Peyer's patch (tissue), 4 donors: ENCODE measurements at regions not wholly inside any gene's neighbourhood (a gene's known extent, or its start where the extent isn't known, plus 50 kb on each side); places are given as distances from the start of the nearest gene placed in this dataset.

Experiments
- DNase-seq, 3 donors: peaks; one replicate each; pipeline ENCODE4 v3.0.0-alpha.2; 2017 to 2019
- H3K27ac ChIP-seq, 4 donors: fragments of 200-600 bp; sonication (generic); one replicate each; pipeline ENCODE4 v1.5.1; 2016 to 2019
- H3K27me3 ChIP-seq, 2 donors: fragments of 200-600 bp; sonication (generic); one replicate each; pipeline ENCODE4 v1.5.1; 2019
- H3K36me3 ChIP-seq, 3 donors: fragments of 200-600 bp; sonication (generic); one replicate each; pipeline ENCODE4 v1.5.1; 2016 to 2019
- H3K4me1 ChIP-seq, 4 donors: fragments of 200-600 bp; sonication (generic); one replicate each; pipeline ENCODE4 v1.5.1; 2016 to 2019
- H3K4me3 ChIP-seq, 4 donors: fragments of 200-600 bp; sonication (generic); 1 replicate in 3 of 4; 2 replicates in 1 of 4; pipeline ENCODE4 v1.5.1; 2016 to 2019; ENCODE audit warnings: mild to moderate bottlenecking in 1 of 4
- H3K9me3 ChIP-seq, 4 donors: fragments of 200-600 bp; sonication (generic); one replicate each; pipeline ENCODE4 v1.5.1; 2016 to 2019; ENCODE audit warnings: mild to moderate bottlenecking in 1 of 4
- POLR2A ChIP-seq, 2 donors: fragments of 450-650 bp; IDR thresholded peaks; one replicate each; pipeline ENCODE4 v1.5.1; 2017; ENCODE audit warnings: antibody characterized with exemption in 2 of 2, mild to moderate bottlenecking in 2 of 2, moderate library complexity in 2 of 2
- TF ChIP-seq, protein P1 (sequence below), 6 experiments: fragments of 450-650 bp in 4 of 6; fragments of 200-600 bp in 2 of 6; sonication (generic) in 1 of 6; IDR thresholded peaks; one replicate each; pipeline ENCODE4 v1.5.1; 2017 to 2019; ENCODE audit warnings: antibody characterized with exemption in 6 of 6, mild to moderate bottlenecking in 3 of 6, moderate library complexity in 1 of 6

GRCh38 chrX:20756585-20756984 lies 489.9 kb upstream of the RPS6KA3 start:
- H3K27me3 ChIP-seq = no peaks in the 10 kb centered on the region
- H3K9me3 ChIP-seq = no peaks in the 10 kb centered on the region
- TF ChIP-seq, protein P1, sequence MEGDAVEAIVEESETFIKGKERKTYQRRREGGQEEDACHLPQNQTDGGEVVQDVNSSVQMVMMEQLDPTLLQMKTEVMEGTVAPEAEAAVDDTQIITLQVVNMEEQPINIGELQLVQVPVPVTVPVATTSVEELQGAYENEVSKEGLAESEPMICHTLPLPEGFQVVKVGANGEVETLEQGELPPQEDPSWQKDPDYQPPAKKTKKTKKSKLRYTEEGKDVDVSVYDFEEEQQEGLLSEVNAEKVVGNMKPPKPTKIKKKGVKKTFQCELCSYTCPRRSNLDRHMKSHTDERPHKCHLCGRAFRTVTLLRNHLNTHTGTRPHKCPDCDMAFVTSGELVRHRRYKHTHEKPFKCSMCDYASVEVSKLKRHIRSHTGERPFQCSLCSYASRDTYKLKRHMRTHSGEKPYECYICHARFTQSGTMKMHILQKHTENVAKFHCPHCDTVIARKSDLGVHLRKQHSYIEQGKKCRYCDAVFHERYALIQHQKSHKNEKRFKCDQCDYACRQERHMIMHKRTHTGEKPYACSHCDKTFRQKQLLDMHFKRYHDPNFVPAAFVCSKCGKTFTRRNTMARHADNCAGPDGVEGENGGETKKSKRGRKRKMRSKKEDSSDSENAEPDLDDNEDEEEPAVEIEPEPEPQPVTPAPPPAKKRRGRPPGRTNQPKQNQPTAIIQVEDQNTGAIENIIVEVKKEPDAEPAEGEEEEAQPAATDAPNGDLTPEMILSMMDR (IDR thresholded peaks at IDR 0.05) = no peak
- no peak for TF ChIP-seq POLR2A (IDR thresholded peaks at IDR 0.05)
- no peak overlapping the region for H3K27ac ChIP-seq
- DNase-seq = no peak
- no peaks in the 10 kb centered on the region for H3K4me1 ChIP-seq
- no peak overlapping the region for H3K4me3 ChIP-seq
- no peaks in the 10 kb centered on the region for H3K36me3 ChIP-seq

DNA sequence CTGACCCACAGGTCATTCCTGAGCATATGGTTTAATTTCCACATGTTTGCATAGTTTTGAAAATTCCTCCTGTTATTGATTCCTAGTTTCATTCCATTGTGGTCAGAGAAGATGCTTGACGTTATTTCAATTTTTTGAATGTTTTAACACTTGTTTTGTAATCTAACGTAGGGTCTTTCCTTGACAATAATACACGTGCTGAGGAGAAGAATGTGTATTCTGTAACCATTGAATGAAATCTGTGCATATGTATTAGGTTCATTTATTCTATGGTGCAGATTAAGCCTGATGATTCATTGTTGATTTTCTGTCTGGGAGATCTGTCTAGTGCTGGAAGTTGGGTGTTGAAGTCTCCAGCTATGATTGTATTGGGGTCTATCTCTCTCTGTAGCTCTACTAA lies 486.4 kb upstream of the RPS6KA3 start:
- no peaks in the 10 kb centered on the region for H3K27me3 ChIP-seq
- no peak overlapping the region for H3K27ac ChIP-seq
- no peak overlapping the region for H3K4me3 ChIP-seq
- H3K36me3 ChIP-seq = no peaks in the 10 kb centered on the region
- no peaks in the 10 kb centered on the region for H3K9me3 ChIP-seq
- no peak for DNase-seq
- H3K4me1 ChIP-seq = no peaks in the 10 kb centered on the region
- TF ChIP-seq, protein P1 (IDR thresholded peaks at IDR 0.05) = no peak
- TF ChIP-seq POLR2A (IDR thresholded peaks at IDR 0.05) = no peak

GRCh38 chrX:20746690-20747089 lies 480.0 kb upstream of the RPS6KA3 start:
- Histone ChIP-seq H3K4me3 (no peak overlapping the region), H3K36me3 (no peaks in the 10 kb centered on the region), H3K4me1 (no peaks in the 10 kb centered on the region), H3K9me3 (no peaks in the 10 kb centered on the region), H3K27ac (no peak overlapping the region), H3K27me3 (no peaks in the 10 kb centered on the region)
- TF ChIP-seq POLR2A (IDR thresholded peaks at IDR 0.05) = no peak
- DNase-seq = no peak

GRCh38 chrX:20743046-20743445 lies 476.3 kb upstream of the RPS6KA3 start:
- no peaks in the 10 kb centered on the region for H3K36me3 ChIP-seq
- H3K27me3 ChIP-seq = no peaks in the 10 kb centered on the region
- H3K9me3 ChIP-seq = no peaks in the 10 kb centered on the region
- H3K4me3 ChIP-seq = no peak overlapping the region
- TF ChIP-seq, protein P1 (IDR thresholded peaks at IDR 0.05) = no peak
- no peak for TF ChIP-seq POLR2A (IDR thresholded peaks at IDR 0.05)
- no peaks in the 10 kb centered on the region for H3K4me1 ChIP-seq
- no peak overlapping the region for H3K27ac ChIP-seq
- no peak for DNase-seq

GRCh38 chrX:20742106-20742505 lies 475.4 kb upstream of the RPS6KA3 start:
- TF ChIP-seq, protein P1 (IDR thresholded peaks at IDR 0.05) = no peak
- no peak for TF ChIP-seq POLR2A (IDR thresholded peaks at IDR 0.05)
- Histone ChIP-seq H3K9me3 (no peaks in the 10 kb centered on the region), H3K36me3 (no peaks in the 10 kb centered on the region), H3K4me3 (no peak overlapping the region), H3K27ac (no peak overlapping the region), H3K27me3 (no peaks in the 10 kb centered on the region), H3K4me1 (no peaks in the 10 kb centered on the region)
- DNase-seq = no peak

DNA sequence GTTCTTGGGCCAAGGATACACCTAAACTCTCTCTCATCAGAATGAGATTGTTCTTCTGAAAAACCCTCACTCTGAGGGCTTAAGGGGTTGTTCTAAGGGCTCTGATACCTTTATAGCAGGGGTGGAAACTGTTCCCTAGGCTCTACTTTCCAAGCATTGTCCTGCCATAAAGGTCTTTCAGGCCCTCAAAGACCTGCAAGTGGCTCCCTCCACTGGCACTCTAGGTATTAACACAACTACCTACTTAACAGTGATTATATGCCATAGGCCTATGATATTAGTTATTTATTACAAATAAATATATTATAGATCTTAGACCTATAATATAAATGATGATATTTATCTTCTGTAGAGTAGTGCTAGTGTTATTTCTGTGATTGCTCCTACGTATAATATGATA lies 473.7 kb upstream of the RPS6KA3 start:
- no peaks in the 10 kb centered on the region for H3K27me3 ChIP-seq
- no peak for DNase-seq
- H3K27ac ChIP-seq = no peak overlapping the region
- H3K9me3 ChIP-seq = no peaks in the 10 kb centered on the region
- no peaks in the 10 kb centered on the region for H3K4me1 ChIP-seq
- no peaks in the 10 kb centered on the region for H3K36me3 ChIP-seq
- no peak overlapping the region for H3K4me3 ChIP-seq
- TF ChIP-seq, protein P1 (IDR thresholded peaks at IDR 0.05) = no peak
- TF ChIP-seq POLR2A (IDR thresholded peaks at IDR 0.05) = no peak
